HG03139 (cell line): ENCODE measurements at regions not wholly inside any gene's neighbourhood (a gene's known extent, or its start where the extent isn't known, plus 50 kb on each side); places are given as distances from the start of the nearest gene placed in this dataset.
"Not testable (repeated sequence)": the region's sequence is repeated elsewhere in the genome, so short reads cannot be mapped to it uniquely, and the experiment has no call there.

ENCODE experiments used
- ATAC-seq: cut with Tn5 transposase; IDR thresholded peaks from one replicate; pipeline ENCODE4 v1.9.1; 2021; ENCODE audit not compliant: unreplicated experiment

DNA sequence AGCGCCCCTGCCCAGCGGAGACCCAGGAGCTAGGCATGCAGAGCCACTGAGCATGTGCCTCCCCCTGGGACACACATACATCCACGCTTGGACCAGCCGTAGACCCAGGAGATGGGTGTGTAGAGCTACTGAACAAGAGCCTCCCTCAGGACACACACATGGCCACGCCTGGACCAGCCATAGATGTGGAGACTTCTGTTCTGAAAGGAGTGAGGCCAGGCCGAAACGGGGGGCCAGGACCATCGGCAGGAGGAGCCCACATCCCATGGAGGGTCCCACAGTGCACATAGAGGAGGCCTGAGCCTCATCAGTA, 340.4 kb downstream of the TCERG1L start:
- no peak for ATAC-seq

GRCh38 chr10:130973127-130973839, 338.2 kb downstream of the TCERG1L start:
- no peak for ATAC-seq

DNA sequence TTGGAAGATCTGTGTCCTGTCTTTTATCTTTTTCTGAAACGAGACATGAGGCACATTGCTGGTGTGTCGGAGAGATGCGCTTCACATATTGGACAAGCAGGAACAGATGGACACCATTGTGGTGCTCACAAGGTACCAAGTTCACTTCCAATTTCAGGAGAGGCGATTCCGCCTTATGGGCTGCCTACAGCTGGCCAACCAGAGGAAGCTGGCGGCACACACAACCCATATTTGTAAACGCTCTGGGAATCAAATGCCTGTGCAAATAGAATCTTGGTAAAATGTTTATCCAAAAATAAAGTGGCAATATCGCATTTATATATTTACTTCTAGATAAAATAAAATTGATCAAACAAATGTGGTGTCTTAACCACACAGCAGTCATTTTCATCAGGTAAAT, 337.4 kb downstream of the TCERG1L start:
- no peak for ATAC-seq

GRCh38 chr10:130975351-130975750, 336.2 kb downstream of the TCERG1L start:
- ATAC-seq: not testable (repeated sequence)

DNA sequence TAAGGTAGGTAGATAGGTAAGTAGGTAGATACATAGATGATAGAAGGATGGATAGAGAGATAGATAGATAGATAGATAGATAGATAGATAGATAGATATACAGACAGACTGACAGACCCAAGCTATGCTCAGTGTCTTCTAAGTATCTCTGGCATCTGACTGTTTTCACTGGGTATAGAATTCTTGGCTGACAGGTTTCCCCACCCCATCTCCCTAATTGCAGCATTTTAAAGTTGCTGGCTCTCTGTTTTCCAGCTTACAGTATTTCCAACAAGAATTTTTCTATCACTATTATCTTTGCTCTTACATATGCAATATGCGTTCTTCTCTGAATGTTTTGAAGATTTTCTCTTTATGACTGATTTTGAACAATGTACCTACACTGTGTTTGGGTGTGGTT, 328.7 kb downstream of the TCERG1L start:
- no peak for ATAC-seq

GRCh38 chr10:130983749-130984148, 327.8 kb downstream of the TCERG1L start:
- no peak for ATAC-seq

DNA sequence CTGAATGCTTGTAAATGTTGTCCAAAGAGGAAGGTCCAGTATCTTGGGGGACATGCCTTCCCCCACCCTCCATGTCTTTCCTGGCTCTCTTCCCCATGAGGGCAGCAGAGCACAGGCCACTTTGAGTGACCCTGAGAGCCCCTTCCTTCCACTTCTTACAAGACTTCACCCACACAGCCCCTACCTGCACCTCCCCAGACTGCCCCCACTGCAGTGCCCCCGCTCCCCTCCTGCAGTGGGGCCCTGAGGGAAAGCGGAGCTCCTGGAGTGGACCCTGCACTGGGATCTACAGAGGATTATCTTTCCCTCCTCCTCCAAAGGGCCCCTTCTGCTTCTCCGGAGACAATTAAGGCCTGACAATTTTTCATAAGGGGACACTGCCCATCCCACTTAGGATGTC, 326.8 kb downstream of the TCERG1L start:
- ATAC-seq: no peak

GRCh38 chr10:130985158-130985753, 326.3 kb downstream of the TCERG1L start:
- ATAC-seq: no peak

DNA sequence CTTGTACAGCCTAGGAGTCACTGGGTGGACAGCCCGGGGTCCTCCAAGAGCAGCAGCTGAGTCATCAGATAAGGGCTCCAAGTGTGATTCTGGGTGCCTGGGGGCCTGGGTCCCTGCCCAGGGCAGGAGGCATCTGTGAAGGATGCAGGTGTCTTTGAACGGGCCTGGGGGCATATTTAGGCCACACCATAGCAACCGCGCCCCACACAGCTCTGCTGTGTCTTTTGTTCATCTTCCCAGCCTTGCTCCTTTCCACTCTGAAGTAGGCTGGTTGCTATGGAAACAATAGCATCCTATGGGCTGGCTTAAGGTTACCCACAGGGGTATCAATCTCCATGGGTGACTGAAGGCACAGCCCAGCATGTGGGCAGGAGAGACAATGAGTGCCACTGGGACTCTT, 324.7 kb downstream of the TCERG1L start:
- ATAC-seq: no peak

GRCh38 chr10:130987401-130987800, 324.1 kb downstream of the TCERG1L start:
- ATAC-seq: no peak

DNA sequence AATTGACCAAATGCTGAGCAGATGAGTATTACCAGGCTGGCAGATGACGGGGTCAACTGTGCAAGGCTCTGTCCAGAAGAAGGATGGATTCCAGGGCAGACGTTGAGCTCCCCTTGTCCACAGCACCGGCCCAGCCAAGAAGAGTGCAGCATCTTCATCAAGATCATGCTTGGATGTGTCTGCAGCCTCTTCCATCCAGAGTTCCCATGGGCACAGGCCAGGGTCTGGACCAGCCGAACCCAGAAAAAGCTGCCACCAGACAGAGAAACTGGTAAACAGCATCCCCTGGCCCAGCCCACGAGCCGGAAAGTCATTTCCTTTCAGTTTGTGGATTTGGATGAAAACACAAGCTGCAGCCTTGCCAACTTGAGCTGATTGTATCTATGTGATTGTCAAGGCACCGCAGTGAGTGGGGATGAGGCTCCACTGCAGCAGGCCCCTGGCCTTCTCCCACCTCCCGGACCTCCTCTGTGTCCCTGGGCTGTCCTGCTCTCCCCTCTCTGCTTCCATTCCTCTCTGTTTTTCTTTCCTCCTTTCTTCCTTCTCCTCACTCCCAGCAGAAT, 321.8 kb downstream of the TCERG1L start:
- no peak for ATAC-seq

DNA sequence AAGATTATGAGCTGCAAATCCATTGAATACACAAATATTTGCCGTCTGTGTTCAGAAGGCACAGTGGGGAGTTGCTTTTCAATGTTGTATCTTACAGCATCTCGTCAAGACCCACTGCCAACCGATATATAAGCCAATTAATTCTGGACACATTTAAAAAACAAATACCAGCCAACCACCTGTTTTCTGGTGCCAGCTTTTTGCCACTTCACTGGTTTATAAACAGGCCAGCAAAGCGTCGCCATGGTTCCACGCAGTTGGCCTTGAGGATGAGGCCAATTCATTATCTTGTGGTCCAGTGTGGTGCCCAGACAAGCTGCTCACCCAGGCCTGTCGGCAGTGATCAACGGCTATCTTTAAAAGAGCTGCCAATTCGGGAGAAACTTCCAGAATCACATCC, 321.0 kb downstream of the TCERG1L start:
- no peak for ATAC-seq

DNA sequence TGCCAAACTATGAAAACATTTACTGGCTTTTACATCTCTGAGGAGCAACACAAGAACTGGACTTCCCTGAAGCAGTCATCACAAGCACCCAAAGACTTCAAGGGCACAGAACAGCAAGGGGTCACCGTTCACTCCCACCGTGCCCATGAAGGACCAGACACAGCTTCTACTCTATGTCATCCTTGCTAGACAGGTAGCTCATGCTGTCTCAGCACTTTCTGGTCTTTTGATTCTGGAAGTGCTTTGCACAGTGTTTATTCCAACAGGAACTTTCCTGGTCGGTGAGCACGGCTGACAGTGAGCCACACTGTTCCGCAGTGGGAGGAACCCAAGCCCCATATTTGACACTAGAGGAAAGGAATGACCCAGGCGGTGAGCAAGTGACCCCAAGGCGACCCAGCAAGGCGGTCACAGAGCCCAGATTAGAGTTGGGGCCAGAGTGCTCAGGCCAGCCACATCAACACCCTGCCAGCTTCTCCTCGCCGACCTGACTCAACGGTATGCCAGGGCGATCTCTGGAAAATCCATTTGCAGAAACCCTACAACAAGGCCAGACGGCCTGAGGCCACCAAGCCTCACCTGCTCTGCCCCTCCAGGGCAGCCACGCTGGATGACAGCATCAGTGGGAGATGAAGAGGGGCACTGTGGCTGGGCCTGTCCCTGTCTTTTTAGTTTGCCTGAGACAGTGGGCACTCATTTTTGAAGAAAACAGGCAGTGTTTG, 318.6 kb downstream of the TCERG1L start:
- ATAC-seq: no peak

GRCh38 chr10:130993612-130994011, 317.9 kb downstream of the TCERG1L start:
- ATAC-seq: no peak

DNA sequence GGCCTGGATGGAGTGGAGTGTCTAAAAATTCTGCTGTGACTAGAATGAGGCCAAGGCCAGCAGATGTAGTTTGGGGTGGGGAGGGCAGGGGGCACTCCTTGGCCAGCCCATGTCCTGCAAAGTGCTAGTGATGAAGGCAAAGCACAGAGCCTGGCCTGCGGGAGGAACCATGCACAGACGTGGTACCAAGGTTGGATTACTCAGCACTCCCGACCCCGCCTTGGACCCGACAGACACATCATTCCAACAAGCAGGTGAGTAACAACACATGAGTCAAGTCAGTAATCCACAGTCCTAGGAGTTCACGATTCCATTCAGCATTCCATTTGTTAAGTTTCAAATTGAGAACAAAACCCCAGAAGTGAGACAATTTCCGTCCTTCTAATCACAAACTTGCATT, 317.3 kb downstream of the TCERG1L start:
- ATAC-seq: no peak

GRCh38 chr10:130994845-130995244, 316.7 kb downstream of the TCERG1L start:
- ATAC-seq: no peak

GRCh38 chr10:130997267-130998045, 314.1 kb downstream of the TCERG1L start:
- no peak for ATAC-seq

GRCh38 chr10:130998046-130998435, 313.5 kb downstream of the TCERG1L start:
- no peak for ATAC-seq

GRCh38 chr10:130998642-130999041, 312.9 kb downstream of the TCERG1L start:
- ATAC-seq: no peak

- no peak for ATAC-seq
Observed at GRCh38 chr10:130999376-131000202, 311.9 kb downstream of the TCERG1L start.
